ENCODE measurements at regions not wholly inside any gene's neighbourhood (a gene's known extent, or its start where the extent isn't known, plus 50 kb on each side); places are given as distances from the start of the nearest gene placed in this dataset.

GRCh38 chr20:52565614-52566013 lies 374.0 kb upstream of the ZFP64 start:
- 55 to 86% methylated on average over 2 of the region's 2 CpGs for WGBS, 2 donors
- DNase-seq: no peak
- Histone ChIP-seq H3K27ac (no peak overlapping the region), H3K9me3 (no peaks in the 10 kb centered on the region), H3K27me3 (no peaks in the 10 kb centered on the region), H3K4me3 (no peak overlapping the region), H3K4me1 (no peaks in the 10 kb centered on the region), H3K36me3 (no peaks in the 10 kb centered on the region)
- TF ChIP-seq, protein P1, sequence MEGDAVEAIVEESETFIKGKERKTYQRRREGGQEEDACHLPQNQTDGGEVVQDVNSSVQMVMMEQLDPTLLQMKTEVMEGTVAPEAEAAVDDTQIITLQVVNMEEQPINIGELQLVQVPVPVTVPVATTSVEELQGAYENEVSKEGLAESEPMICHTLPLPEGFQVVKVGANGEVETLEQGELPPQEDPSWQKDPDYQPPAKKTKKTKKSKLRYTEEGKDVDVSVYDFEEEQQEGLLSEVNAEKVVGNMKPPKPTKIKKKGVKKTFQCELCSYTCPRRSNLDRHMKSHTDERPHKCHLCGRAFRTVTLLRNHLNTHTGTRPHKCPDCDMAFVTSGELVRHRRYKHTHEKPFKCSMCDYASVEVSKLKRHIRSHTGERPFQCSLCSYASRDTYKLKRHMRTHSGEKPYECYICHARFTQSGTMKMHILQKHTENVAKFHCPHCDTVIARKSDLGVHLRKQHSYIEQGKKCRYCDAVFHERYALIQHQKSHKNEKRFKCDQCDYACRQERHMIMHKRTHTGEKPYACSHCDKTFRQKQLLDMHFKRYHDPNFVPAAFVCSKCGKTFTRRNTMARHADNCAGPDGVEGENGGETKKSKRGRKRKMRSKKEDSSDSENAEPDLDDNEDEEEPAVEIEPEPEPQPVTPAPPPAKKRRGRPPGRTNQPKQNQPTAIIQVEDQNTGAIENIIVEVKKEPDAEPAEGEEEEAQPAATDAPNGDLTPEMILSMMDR (IDR thresholded peaks at IDR 0.05): no peak
- TF ChIP-seq POLR2A (IDR thresholded peaks at IDR 0.05) (no peak), EP300 (IDR thresholded peaks at IDR 0.05) (no peak), POLR2AphosphoS5 (IDR thresholded peaks at IDR 0.05) (no peak)
- intact Hi-C loops (cut with DNase I): no loop called here

- DNase-seq: no peak
- no peak for TF ChIP-seq POLR2AphosphoS5 (IDR thresholded peaks at IDR 0.05)
- TF ChIP-seq EP300 (IDR thresholded peaks at IDR 0.05): no peak
- TF ChIP-seq, protein P1 (IDR thresholded peaks at IDR 0.05): no peak
- no peak for TF ChIP-seq POLR2A (IDR thresholded peaks at IDR 0.05)
- H3K4me1 ChIP-seq: no peaks in the 10 kb centered on the region
- H3K36me3 ChIP-seq: no peaks in the 10 kb centered on the region
- H3K4me3 ChIP-seq: no peak overlapping the region
- intact Hi-C loops (cut with DNase I): no loop called here
- H3K27me3 ChIP-seq: no peaks in the 10 kb centered on the region
- no peak overlapping the region for H3K27ac ChIP-seq
- peaks cover 0 to 2% (median 0%) of the 10 kb centered on the region in 4 donors for H3K9me3 ChIP-seq
- WGBS, 2 donors: 94 to 95% methylated on average over 4 of the region's 4 CpGs
Measured at GRCh38 chr20:52564594-52564993, 373.0 kb upstream of the ZFP64 start.

DNA sequence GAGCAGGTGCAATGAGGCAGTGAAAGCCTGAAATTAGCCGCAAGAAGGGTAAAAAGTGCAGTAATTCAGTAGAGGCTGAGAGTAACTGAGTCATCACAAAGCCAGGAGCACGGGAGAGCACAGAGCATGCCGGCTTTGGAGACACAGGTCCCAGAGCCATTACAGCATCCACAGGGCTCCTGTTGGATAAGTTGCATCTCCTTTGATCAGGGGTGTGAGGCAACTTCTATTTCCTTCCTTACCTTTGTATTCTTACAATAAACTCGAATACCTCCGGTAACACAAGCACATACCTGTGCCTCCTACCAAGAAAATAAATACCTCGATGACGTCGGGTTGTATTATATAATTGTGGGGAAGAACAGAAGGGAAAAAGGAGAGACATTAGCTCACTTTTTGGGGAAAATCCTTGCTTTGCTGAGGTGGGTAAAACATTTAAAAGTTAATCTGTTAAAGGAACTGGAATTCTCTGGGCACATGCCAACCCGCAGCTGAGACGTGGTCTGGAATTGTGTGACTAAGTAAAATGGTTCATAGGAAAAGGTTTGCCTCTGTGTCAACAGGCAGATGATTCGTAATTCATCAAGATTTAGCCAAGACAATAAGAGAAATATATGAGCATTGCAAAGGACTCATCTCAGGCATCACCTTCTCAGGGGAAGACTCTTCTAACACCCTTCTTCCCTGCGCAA lies 360.7 kb upstream of the ZFP64 start:
- WGBS, 2 donors: 64 to 82% methylated on average over 12 of the region's 12 CpGs
- no peak for DNase-seq
- no peaks in the 10 kb centered on the region for H3K36me3 ChIP-seq
- H3K27me3 ChIP-seq: no peaks in the 10 kb centered on the region
- TF ChIP-seq POLR2AphosphoS5 (IDR thresholded peaks at IDR 0.05) (no peak), POLR2A (IDR thresholded peaks at IDR 0.05) (no peak), EP300 (IDR thresholded peaks at IDR 0.05) (no peak)
- TF ChIP-seq, protein P1 (IDR thresholded peaks at IDR 0.05): no peak
- no peak overlapping the region for H3K27ac ChIP-seq
- no peak overlapping the region for H3K4me3 ChIP-seq
- H3K4me1 ChIP-seq: no peaks in the 10 kb centered on the region
- H3K9me3 ChIP-seq: no peaks in the 10 kb centered on the region
- intact Hi-C loops (cut with DNase I): no loop called here

- no peaks in the 10 kb centered on the region for H3K4me1 ChIP-seq
- WGBS, 2 donors: 78 to 79% methylated on average over 4 of the region's 4 CpGs
- no peak overlapping the region for H3K27ac ChIP-seq
- H3K27me3 ChIP-seq: no peaks in the 10 kb centered on the region
- H3K4me3 ChIP-seq: no peak overlapping the region
- H3K36me3 ChIP-seq: no peaks in the 10 kb centered on the region
- no peak for DNase-seq
- TF ChIP-seq EP300 (IDR thresholded peaks at IDR 0.05) (no peak), POLR2AphosphoS5 (IDR thresholded peaks at IDR 0.05) (no peak), POLR2A (IDR thresholded peaks at IDR 0.05) (no peak)
- TF ChIP-seq, protein P1 (IDR thresholded peaks at IDR 0.05): no peak
- peaks cover 0 to 3% (median 0%) of the 10 kb centered on the region in 4 donors for H3K9me3 ChIP-seq
- intact Hi-C loops (cut with DNase I): no loop called here
Measured at GRCh38 chr20:52542131-52542530, 350.6 kb upstream of the ZFP64 start.

- H3K36me3 ChIP-seq: no peaks in the 10 kb centered on the region
- H3K4me3 ChIP-seq: no peak overlapping the region
- H3K27ac ChIP-seq: no peak overlapping the region
- TF ChIP-seq, protein P1 (IDR thresholded peaks at IDR 0.05): no peak
- TF ChIP-seq POLR2AphosphoS5 (IDR thresholded peaks at IDR 0.05): no peak
- no peak for TF ChIP-seq POLR2A (IDR thresholded peaks at IDR 0.05)
- no peak for TF ChIP-seq EP300 (IDR thresholded peaks at IDR 0.05)
- WGBS, 2 donors: 10 to 53% methylated on average over 1 of the region's 1 CpG
- intact Hi-C loops (cut with DNase I): no loop called here
- H3K27me3 ChIP-seq: no peaks in the 10 kb centered on the region
- H3K9me3 ChIP-seq: peaks cover 0 to 3% (median 0%) of the 10 kb centered on the region in 4 donors
- no peaks in the 10 kb centered on the region for H3K4me1 ChIP-seq
- no peak for DNase-seq
Measured at GRCh38 chr20:52540509-52540908, 348.9 kb upstream of the ZFP64 start.
